ENCODE measurements at regions not wholly inside any gene's neighbourhood (a gene's known extent, or its start where the extent isn't known, plus 50 kb on each side); places are given as distances from the start of the nearest gene placed in this dataset.
"Not testable (repeated sequence)": the region's sequence is repeated elsewhere in the genome, so short reads cannot be mapped to it uniquely, and the experiment has no call there.

GRCh38 chr2:76697439-76697838, 824.7 kb downstream of the LRRTM4 start:
- in situ Hi-C loops (cut with MboI; ENCODE audit: low sequenced_read_pairs) = not testable (repeated sequence)

GRCh38 chr2:76692908-76693307, 829.3 kb downstream of the LRRTM4 start:
- in situ Hi-C loops (cut with MboI; ENCODE audit: low sequenced_read_pairs) = no loop called here

DNA sequence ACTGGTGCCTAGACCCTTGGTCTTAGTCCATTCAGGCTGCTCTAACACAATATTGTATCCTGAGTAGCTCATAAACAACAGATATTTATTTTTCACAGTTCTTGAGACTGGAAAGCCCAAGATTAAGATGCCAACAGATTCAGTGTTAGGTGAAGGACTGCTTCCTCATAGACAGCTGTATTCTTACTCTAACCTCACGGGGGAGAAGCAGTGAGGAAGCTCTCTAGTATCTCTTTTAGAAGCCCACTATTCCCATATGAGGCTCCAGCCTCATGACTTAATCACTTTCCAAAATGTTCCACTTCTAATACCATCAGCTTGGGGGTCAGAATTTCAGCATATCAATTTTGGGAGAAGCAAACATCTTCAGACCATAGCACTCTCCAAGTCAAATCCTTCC, 833.4 kb downstream of the LRRTM4 start:
- in situ Hi-C loops (cut with MboI; ENCODE audit: low sequenced_read_pairs) = no loop called here

GRCh38 chr2:76687923-76688322, 834.3 kb downstream of the LRRTM4 start:
- in situ Hi-C loops (cut with MboI; ENCODE audit: low sequenced_read_pairs) = no loop called here

DNA sequence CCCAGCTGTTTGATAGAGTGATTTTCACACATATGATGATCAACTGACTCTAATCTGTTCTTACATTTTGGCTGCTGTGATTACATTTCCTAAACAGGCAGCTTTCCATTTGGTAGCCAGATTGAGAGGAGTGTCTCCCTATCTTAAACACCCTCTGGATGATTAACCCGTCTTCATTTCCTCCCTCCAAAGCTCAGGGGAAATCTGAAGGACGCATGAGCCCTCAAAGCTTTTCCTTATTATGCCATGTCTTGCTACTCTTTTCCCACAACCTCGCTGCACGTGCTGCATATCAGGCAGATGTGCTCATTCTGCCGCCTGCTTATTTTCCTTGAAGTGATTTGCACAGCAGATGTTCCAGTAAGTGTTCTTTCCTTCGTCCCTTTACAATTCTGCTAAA, 837.4 kb downstream of the LRRTM4 start:
- in situ Hi-C loops (cut with MboI; ENCODE audit: low sequenced_read_pairs) = no loop called here

- in situ Hi-C loops (cut with MboI; ENCODE audit: low sequenced_read_pairs) = no loop called here
Measured at GRCh38 chr2:76679025-76679396, 843.2 kb downstream of the LRRTM4 start.

- in situ Hi-C loops (cut with MboI; ENCODE audit: low sequenced_read_pairs) = no loop called here
Measured at GRCh38 chr2:76678383-76679024, 843.7 kb downstream of the LRRTM4 start.

- in situ Hi-C loops (cut with MboI; ENCODE audit: low sequenced_read_pairs) = no loop called here
Measured at GRCh38 chr2:76675212-76675611, 847.0 kb downstream of the LRRTM4 start.

DNA sequence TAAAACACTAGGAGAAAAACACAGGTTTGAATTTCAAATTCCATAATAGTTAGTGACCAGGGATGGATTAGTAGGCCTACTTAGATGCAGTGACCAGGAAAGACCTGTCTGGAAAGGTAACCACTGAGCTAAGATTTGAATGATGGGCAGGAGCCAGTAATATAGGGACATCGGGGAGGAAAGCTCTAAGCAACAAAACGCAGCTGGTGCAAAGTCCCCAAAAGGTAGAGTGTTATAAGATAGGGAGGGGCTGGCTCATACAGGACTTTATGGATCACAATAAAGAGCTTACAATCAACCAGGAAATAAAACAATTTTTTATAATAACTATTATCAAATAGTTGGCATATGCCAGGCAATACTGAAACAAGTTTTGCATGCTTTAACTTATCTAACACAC, 849.4 kb downstream of the LRRTM4 start:
- in situ Hi-C loops (cut with MboI; ENCODE audit: low sequenced_read_pairs) = no loop called here

- in situ Hi-C loops (cut with MboI; ENCODE audit: low sequenced_read_pairs) = no loop called here
Measured at GRCh38 chr2:76669966-76670465, 852.2 kb downstream of the LRRTM4 start.

GRCh38 chr2:76668279-76668678, 853.9 kb downstream of the LRRTM4 start:
- in situ Hi-C loops (cut with MboI; ENCODE audit: low sequenced_read_pairs) = no loop called here

DNA sequence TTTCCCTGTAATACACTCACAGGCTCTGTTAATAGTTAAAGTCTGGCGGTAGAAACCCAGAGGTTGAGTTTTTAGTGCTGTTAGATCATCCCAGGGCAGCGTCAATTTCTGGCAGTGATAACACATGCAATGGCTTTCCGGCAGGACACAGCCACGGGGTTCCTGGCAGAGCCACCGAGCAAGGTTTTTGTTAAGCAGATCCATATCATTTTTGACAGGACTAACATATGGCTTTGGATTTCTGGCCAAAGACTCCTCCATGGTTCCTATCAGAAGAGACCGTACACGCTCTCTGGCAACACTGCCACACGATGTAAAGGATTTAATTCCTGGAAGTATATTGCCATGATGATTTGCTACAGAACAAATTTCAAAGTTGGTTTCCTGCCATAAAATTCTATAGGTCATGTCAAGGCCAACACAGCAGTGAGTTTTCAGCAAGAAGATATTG, 854.3 kb downstream of the LRRTM4 start:
- in situ Hi-C loops (cut with MboI; ENCODE audit: low sequenced_read_pairs) = no loop called here

DNA sequence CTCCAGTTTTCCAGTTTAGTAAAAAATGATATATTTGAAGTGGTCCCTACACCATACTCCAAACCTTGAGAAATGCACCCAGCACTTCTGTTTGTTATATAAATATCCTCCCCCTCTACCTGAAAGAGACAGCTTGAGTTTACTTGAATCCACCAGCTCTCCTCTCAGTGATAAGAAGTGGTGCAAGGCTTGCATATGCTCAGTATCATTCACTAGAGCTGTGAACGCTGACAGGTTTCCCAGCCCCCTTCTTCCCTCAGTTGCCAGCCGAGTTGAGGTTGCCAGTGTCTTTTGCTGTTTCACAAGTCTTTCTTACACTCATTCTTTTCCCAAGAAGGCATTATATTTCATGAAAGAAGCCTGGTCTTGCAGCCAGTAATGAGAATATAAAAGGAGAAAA, 880.0 kb downstream of the LRRTM4 start:
- in situ Hi-C loops (cut with MboI; ENCODE audit: low sequenced_read_pairs) = no loop called here

DNA sequence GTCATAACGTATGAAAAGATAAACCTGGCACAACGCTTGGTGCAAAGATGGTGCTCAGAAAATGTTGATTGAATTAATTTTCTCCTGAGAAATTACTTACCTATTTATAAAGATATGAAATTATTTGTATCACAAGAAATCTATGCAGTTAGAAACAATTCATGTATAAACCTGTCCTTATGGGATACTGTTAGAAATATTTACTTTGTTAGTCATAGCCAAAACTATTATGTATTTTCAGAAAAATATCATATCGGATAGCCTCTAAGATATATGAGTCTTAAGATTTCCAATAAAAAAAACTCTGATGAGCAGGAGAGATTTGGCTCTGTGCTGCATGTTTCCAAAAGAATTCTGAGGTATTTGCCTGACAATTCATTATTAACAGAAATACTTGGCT, 880.7 kb downstream of the LRRTM4 start:
- in situ Hi-C loops (cut with MboI; ENCODE audit: low sequenced_read_pairs) = no loop called here

GRCh38 chr2:76640905-76641304, 881.3 kb downstream of the LRRTM4 start:
- in situ Hi-C loops (cut with MboI; ENCODE audit: low sequenced_read_pairs) = no loop called here

GRCh38 chr2:76639171-76639680, 883.0 kb downstream of the LRRTM4 start:
- in situ Hi-C loops (cut with MboI; ENCODE audit: low sequenced_read_pairs) = no loop called here

DNA sequence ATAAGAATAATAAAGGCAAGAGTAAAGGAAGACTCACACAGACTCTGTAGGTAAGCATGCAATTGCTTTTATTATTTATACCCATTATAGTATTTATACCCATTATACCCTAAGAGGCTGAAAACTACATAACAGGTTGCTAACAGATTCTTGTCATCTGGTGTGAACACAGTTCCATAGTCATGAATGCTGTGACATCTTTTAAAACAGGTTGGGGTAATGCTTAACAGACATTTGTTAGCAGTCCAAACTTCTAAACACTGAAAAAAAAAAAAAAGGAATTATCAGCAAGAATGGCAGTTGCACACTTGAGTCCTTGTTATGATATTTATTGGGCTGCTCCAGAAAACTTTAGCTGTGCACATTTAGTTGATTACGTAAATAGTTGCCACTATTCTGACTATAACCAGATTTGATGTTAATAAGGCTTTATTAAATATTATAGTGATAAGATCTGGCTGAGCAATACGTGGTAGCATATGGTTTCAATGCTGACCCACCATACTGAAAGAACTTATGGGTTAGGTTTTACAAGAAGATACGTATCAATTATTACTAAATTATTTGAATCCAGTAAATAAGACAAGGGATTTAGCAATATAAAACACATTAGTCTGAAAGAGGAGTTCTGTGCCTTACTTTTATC, 888.8 kb downstream of the LRRTM4 start:
- in situ Hi-C loops (cut with MboI; ENCODE audit: low sequenced_read_pairs) = no loop called here

DNA sequence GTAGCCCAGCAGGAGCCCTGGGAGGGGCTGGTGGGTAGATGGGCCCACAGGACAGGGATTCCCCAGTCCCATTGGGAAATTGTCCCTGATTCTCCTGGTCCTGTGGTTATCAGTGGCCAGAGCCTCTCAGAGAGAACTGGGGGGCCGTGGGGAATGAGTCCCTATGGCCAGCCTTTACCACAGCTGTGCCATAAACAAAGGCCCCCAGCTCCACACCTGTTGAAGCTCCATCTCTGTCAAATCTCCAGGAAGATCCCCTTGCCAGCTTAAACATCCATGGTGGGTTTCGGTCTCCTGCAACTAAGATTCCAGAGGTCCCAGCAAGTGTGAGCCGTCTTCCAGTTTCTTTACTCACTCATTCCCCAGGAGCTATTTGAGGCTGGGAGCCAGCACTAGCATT, 897.1 kb downstream of the LRRTM4 start:
- in situ Hi-C loops (cut with MboI; ENCODE audit: low sequenced_read_pairs) = no loop called here

DNA sequence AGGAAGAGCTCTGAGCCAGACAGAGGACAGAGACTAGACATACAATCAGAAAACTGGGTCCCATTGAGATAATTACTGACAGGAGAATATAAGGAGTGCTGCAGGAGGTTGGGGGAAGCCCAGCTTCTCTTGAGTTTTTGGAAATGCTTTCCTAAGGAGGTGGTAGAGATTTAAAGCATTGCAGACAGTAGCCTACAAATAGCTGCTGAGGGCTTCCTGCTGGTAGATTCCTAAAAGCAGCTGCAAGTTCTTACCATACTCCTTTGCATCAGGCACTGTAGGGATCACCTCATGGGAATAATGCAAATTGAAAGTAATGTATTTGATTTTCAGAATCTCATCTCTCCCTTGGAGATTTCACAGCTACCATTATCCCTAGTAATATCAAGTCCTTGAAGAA, 902.6 kb upstream of the GCFC2 start:
- in situ Hi-C loops (cut with MboI; ENCODE audit: low sequenced_read_pairs) = no loop called here

DNA sequence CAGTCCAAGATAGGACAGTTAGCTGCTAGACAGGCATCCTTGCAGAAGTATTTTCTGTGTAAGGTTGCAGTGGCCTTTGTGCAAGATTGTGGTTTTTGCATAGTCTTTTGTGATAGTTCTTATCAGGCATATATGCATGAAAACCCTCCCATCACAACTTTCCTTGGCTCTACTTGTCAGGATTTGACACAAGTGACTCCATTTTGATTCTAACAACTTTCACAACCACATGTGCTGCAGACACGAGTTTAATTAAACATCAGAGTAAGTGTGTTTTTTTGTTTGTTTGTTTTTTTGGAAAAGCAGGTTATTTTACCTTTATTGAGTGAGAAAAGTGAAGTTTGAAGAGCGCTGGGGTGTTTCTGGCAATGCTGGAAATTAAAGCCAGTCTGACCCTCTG, 902.0 kb upstream of the GCFC2 start:
- in situ Hi-C loops (cut with MboI; ENCODE audit: low sequenced_read_pairs) = no loop called here

DNA sequence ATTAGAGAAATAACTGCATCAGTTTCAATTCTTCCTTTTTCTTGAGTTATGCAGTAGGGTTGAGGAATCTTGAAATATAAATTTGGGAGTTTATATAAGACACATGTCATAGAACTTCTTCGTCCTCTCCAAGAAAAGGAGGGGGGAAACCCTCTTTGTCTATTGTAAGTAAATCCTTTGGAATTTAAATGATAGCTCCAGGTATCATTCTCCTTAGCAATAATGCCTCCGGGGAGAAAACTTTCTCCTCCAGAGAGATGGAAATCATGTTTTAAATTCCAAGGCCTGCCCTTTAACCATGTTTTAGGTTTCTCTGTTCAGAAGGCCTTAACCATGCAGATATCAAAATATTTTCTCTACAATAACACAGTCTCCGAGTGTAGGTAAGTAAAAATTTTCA, 899.7 kb upstream of the GCFC2 start:
- in situ Hi-C loops (cut with MboI; ENCODE audit: low sequenced_read_pairs) = no loop called here

DNA sequence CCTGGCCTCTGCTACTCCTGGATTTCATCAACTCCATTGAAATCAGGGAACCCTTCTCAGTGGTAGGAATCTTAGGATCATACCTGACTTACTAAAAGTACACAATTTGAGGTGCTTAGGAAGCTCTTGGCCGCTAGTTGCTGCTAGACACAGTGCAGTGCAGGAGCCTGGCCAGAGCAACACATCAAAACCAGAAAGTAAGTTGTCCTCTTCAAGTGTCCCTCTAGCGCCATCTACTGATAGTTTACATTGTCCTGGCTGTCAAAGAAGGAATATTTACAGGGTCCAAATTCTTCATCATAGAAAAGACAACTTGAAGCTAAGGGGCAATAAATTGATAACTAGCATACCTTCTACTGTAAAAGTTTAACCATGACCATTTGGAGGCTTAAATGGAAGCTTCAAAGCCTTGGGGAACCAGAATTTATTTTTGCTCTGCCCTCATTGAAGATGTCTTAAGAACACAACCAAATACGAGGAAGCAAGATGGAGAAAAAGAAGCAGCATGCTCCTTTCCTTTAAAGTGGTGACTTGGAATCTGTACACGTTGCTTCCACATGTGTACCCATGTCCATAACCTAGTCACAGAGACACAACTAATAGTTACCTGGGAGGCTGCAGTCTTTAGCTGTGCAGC, 889.1 kb upstream of the GCFC2 start:
- in situ Hi-C loops (cut with MboI; ENCODE audit: low sequenced_read_pairs) = loop anchor here (25.0 kb wide), 1 partner anchor 388 kb away; no protein-coding TSS in a partner anchor
